Kidney capillary endothelial cell (primary cell): ENCODE measurements at regions not wholly inside any gene's neighbourhood (a gene's known extent, or its start where the extent isn't known, plus 50 kb on each side); places are given as distances from the start of the nearest gene placed in this dataset.

ENCODE experiments used
- DNase-seq: peaks from one replicate; pipeline ENCODE4 v3.0.0-alpha.2; 2018; ENCODE audit warnings: low spot score

GRCh38 chr2:176388861-176389260, 119.6 kb downstream of the MTX2 start:
- no peak for DNase-seq

- peak; percentile 12 for DNase-seq
These were observed 121.3 kb downstream of the MTX2 start for GRCh38 chr2:176390276-176391147.

GRCh38 chr2:176391148-176391419, 121.8 kb downstream of the MTX2 start:
- DNase-seq = no peak

GRCh38 chr2:176392249-176392648, 123.0 kb downstream of the MTX2 start:
- DNase-seq = no peak

- no peak for DNase-seq
These were observed 123.6 kb downstream of the MTX2 start for GRCh38 chr2:176392744-176393414.

GRCh38 chr2:176395273-176395854, 126.1 kb downstream of the MTX2 start:
- DNase-seq = no peak

GRCh38 chr2:176398243-176399073, 129.2 kb downstream of the MTX2 start:
- DNase-seq = no peak

- no peak for DNase-seq
These were observed 129.9 kb downstream of the MTX2 start for GRCh38 chr2:176399074-176399598.

GRCh38 chr2:176405477-176405876, 136.2 kb downstream of the MTX2 start:
- no peak for DNase-seq

GRCh38 chr2:176407706-176408105, 138.5 kb downstream of the MTX2 start:
- DNase-seq = no peak

- no peak for DNase-seq
These were observed 140.4 kb downstream of the MTX2 start for GRCh38 chr2:176409671-176410070.

- no peak for DNase-seq
These were observed 142.9 kb downstream of the MTX2 start for GRCh38 chr2:176412136-176412535.

- DNase-seq = no peak
These were observed 144.5 kb downstream of the MTX2 start for GRCh38 chr2:176413786-176414185.

- peak; percentile 53 for DNase-seq
These were observed 145.4 kb downstream of the MTX2 start for GRCh38 chr2:176414641-176415040.

GRCh38 chr2:176415174-176415895, 146.1 kb downstream of the MTX2 start:
- no peak for DNase-seq

GRCh38 chr2:176415937-176416499, 146.8 kb downstream of the MTX2 start:
- DNase-seq = no peak

GRCh38 chr2:176418768-176419167, 149.5 kb downstream of the MTX2 start:
- no peak for DNase-seq

GRCh38 chr2:176419591-176420071, 150.4 kb downstream of the MTX2 start:
- peak; percentile 90 for DNase-seq

GRCh38 chr2:176421297-176422050, 152.2 kb downstream of the MTX2 start:
- no peak for DNase-seq

GRCh38 chr2:176423819-176424218, 154.6 kb downstream of the MTX2 start:
- no peak for DNase-seq
